ENCODE measurements at regions not wholly inside any gene's neighbourhood (a gene's known extent, or its start where the extent isn't known, plus 50 kb on each side); places are given as distances from the start of the nearest gene placed in this dataset.

DNA sequence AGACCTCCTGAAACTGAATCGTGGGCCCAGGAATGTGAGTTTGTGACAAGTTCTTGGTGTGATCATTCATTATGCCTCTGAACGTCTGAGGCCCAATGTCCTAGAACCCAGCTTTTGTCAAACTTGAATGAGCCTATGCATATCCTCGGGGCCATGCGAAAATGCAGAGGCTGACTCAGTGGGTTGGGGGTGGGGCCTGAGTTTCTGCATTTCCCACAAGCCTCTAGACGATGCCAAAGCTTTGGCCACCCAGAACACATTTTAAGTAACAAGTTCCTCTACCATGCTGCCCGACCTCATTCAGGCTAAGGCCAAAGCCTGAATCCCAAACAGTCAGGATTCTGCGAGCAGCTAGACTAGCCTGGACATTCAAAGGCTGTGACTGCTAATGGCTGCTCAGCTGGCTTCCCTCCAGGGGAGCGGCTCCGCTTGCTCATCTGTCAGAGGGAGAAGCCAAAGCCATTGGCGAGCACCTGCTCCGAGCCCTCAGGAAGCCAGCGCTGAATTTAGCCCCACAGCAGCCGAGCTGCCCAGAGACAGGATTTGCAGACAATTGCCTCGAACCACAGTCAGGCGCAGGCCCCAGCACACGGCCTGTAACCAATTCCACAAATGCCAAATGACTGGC lies 177.5 kb downstream of the ZDHHC21 start (continued):
- TF ChIP-seq, protein P1, sequence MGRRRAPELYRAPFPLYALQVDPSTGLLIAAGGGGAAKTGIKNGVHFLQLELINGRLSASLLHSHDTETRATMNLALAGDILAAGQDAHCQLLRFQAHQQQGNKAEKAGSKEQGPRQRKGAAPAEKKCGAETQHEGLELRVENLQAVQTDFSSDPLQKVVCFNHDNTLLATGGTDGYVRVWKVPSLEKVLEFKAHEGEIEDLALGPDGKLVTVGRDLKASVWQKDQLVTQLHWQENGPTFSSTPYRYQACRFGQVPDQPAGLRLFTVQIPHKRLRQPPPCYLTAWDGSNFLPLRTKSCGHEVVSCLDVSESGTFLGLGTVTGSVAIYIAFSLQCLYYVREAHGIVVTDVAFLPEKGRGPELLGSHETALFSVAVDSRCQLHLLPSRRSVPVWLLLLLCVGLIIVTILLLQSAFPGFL (CRISPR knock-in tag; IDR thresholded peaks at IDR 0.05), result no peak
- TF ChIP-seq, protein P2, sequence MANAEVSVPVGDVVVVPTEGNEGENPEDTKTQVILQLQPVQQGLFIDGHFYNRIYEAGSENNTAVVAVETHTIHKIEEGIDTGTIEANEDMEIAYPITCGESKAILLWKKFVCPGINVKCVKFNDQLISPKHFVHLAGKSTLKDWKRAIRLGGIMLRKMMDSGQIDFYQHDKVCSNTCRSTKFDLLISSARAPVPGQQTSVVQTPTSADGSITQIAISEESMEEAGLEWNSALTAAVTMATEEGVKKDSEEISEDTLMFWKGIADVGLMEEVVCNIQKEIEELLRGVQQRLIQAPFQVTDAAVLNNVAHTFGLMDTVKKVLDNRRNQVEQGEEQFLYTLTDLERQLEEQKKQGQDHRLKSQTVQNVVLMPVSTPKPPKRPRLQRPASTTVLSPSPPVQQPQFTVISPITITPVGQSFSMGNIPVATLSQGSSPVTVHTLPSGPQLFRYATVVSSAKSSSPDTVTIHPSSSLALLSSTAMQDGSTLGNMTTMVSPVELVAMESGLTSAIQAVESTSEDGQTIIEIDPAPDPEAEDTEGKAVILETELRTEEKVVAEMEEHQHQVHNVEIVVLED (CRISPR knock-in tag; IDR thresholded peaks at IDR 0.05), result no peak
- TF ChIP-seq, protein P3, sequence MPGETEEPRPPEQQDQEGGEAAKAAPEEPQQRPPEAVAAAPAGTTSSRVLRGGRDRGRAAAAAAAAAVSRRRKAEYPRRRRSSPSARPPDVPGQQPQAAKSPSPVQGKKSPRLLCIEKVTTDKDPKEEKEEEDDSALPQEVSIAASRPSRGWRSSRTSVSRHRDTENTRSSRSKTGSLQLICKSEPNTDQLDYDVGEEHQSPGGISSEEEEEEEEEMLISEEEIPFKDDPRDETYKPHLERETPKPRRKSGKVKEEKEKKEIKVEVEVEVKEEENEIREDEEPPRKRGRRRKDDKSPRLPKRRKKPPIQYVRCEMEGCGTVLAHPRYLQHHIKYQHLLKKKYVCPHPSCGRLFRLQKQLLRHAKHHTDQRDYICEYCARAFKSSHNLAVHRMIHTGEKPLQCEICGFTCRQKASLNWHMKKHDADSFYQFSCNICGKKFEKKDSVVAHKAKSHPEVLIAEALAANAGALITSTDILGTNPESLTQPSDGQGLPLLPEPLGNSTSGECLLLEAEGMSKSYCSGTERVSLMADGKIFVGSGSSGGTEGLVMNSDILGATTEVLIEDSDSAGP (CRISPR knock-in tag; IDR thresholded peaks at IDR 0.05), result no peak
- no peak for TF ChIP-seq TAF1 (IDR thresholded peaks at IDR 0.05; ENCODE audit: control insufficient read depth, extremely low read depth, insufficient read depth, low read length, severe bottlenecking)
- TF ChIP-seq SNIP1 (IDR thresholded peaks at IDR 0.05; ENCODE audit: low read depth), result no peak
- no peak for TF ChIP-seq PHB2 (IDR thresholded peaks at IDR 0.05; ENCODE audit: low read depth)
- TF ChIP-seq CXXC5 (CRISPR knock-in tag; IDR thresholded peaks at IDR 0.05), result peak; percentile 32
- no peak for TF ChIP-seq NEUROD1 (IDR thresholded peaks at IDR 0.05; ENCODE audit: borderline replicate concordance, low read depth, low read length, partially characterized antibody)
- TF ChIP-seq, protein P4, sequence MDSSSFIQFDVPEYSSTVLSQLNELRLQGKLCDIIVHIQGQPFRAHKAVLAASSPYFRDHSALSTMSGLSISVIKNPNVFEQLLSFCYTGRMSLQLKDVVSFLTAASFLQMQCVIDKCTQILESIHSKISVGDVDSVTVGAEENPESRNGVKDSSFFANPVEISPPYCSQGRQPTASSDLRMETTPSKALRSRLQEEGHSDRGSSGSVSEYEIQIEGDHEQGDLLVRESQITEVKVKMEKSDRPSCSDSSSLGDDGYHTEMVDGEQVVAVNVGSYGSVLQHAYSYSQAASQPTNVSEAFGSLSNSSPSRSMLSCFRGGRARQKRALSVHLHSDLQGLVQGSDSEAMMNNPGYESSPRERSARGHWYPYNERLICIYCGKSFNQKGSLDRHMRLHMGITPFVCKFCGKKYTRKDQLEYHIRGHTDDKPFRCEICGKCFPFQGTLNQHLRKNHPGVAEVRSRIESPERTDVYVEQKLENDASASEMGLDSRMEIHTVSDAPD (CRISPR knock-in tag; IDR thresholded peaks at IDR 0.05), result no peak
- TF ChIP-seq DDX20 (tag; IDR thresholded peaks at IDR 0.05; ENCODE audit: low read depth), result no peak
- no peak for TF ChIP-seq SMAD3 (CRISPR knock-in tag; conservative IDR thresholded peaks at IDR 0.05)
- no peak for TF ChIP-seq ZNF354B (CRISPR knock-in tag; IDR thresholded peaks at IDR 0.05)
- TF ChIP-seq, protein P5, sequence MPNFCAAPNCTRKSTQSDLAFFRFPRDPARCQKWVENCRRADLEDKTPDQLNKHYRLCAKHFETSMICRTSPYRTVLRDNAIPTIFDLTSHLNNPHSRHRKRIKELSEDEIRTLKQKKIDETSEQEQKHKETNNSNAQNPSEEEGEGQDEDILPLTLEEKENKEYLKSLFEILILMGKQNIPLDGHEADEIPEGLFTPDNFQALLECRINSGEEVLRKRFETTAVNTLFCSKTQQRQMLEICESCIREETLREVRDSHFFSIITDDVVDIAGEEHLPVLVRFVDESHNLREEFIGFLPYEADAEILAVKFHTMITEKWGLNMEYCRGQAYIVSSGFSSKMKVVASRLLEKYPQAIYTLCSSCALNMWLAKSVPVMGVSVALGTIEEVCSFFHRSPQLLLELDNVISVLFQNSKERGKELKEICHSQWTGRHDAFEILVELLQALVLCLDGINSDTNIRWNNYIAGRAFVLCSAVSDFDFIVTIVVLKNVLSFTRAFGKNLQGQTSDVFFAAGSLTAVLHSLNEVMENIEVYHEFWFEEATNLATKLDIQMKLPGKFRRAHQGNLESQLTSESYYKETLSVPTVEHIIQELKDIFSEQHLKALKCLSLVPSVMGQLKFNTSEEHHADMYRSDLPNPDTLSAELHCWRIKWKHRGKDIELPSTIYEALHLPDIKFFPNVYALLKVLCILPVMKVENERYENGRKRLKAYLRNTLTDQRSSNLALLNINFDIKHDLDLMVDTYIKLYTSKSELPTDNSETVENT (CRISPR knock-in tag; IDR thresholded peaks at IDR 0.05), result no peak
- no peak for TF ChIP-seq C11orf30 (IDR thresholded peaks at IDR 0.05; ENCODE audit: low read depth)
- TF ChIP-seq HDGF (IDR thresholded peaks at IDR 0.05), result no peak
- TF ChIP-seq BDP1 (IDR thresholded peaks at IDR 0.05; ENCODE audit: insufficient read depth, insufficient read length), result no peak
- TF ChIP-seq ESRRA (IDR thresholded peaks at IDR 0.05; ENCODE audit: borderline replicate concordance, low read depth), result no peak
- 0 out of 2 replicates have a peak, but pooled peaks have one; percentile 19 for TF ChIP-seq FOSL1 (tag; conservative IDR thresholded peaks at IDR 0.05)
- TF ChIP-seq, protein P6, sequence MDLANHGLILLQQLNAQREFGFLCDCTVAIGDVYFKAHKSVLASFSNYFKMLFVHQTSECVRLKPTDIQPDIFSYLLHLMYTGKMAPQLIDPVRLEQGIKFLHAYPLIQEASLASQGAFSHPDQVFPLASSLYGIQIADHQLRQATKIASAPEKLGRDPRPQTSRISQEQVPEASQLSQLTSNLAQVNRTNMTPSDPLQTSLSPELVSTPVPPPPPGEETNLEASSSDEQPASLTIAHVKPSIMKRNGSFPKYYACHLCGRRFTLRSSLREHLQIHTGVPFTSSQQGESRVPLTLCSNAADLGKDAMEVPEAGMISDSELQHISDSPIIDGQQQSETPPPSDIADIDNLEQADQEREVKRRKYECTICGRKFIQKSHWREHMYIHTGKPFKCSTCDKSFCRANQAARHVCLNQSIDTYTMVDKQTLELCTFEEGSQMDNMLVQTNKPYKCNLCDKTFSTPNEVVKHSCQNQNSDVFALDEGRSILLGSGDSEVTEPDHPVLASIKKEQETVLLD (IDR thresholded peaks at IDR 0.05), result no peak
- TF ChIP-seq SREBF1 (IDR thresholded peaks at IDR 0.05; ENCODE audit: borderline replicate concordance, low read depth, low read length), result no peak

Data from K562 (cell line).